Activated CD4-positive, alpha-beta T cell treated with anti-CD3 and anti-CD28 coated beads, Interleukin-2, amount 10 ng/mL, durations not matched to agents 24 days and 14 days (primary cell): ENCODE measurements at regions not wholly inside any gene's neighbourhood (a gene's known extent, or its start where the extent isn't known, plus 50 kb on each side); places are given as distances from the start of the nearest gene placed in this dataset.

Experiments used
- DNase-seq: peaks from one replicate; pipeline ENCODE4 v3.0.0; 2022
- H3K27ac Mint-ChIP-seq: one replicate; pipeline ENCODE4 v1.8.0; 2022; ENCODE audit warnings: mild to moderate bottlenecking, mixed read lengths
- H3K27me3 Mint-ChIP-seq: one replicate; pipeline ENCODE4 v1.8.0; 2022; ENCODE audit warnings: mixed read lengths
- H3K36me3 Mint-ChIP-seq: one replicate; pipeline ENCODE4 v1.8.0; 2022; ENCODE audit warnings: low read depth, mild to moderate bottlenecking, mixed read lengths
- H3K4me1 Mint-ChIP-seq: one replicate; pipeline ENCODE4 v1.8.0; 2021; ENCODE audit warnings: mixed read lengths
- H3K4me3 Mint-ChIP-seq: one replicate; pipeline ENCODE4 v1.8.0; 2022; ENCODE audit warnings: mild to moderate bottlenecking, moderate library complexity, mixed read lengths
- H3K9me3 Mint-ChIP-seq: one replicate; pipeline ENCODE4 v1.8.0; 2021; ENCODE audit warnings: mixed read lengths
- intact Hi-C: fragments of 100-400 bp; cut with micrococcal nuclease; formaldehyde crosslinking; loops from one replicate; pipeline ENCODE4 v1.15.1; 2023

- peak; percentile 37 for DNase-seq
- Mint-ChIP-seq H3K36me3 (no peaks in the 10 kb centered on the region), H3K4me3 (no peak overlapping the region), H3K27ac (no peak overlapping the region), H3K4me1 (no peaks in the 10 kb centered on the region), H3K27me3 (peaks cover 11% of the 10 kb centered on the region), H3K9me3 (no peaks in the 10 kb centered on the region)
- intact Hi-C loops = no loop called here
These were observed 95.4 kb downstream of the RAB18 start for GRCh38 chr10:27599546-27599945.

- Mint-ChIP-seq H3K27ac (no peak overlapping the region), H3K4me3 (no peak overlapping the region), H3K9me3 (no peaks in the 10 kb centered on the region), H3K27me3 (peaks cover 11% of the 10 kb centered on the region), H3K4me1 (no peaks in the 10 kb centered on the region), H3K36me3 (no peaks in the 10 kb centered on the region)
- intact Hi-C loops = no loop called here
- no peak for DNase-seq
These were observed 96.8 kb downstream of the RAB18 start for GRCh38 chr10:27600930-27601329.

GRCh38 chr10:27601503-27601902 is 97.4 kb downstream of the RAB18 start:
- H3K4me3 Mint-ChIP-seq = no peak overlapping the region
- H3K36me3 Mint-ChIP-seq = no peaks in the 10 kb centered on the region
- no peak overlapping the region for H3K27ac Mint-ChIP-seq
- H3K9me3 Mint-ChIP-seq = no peaks in the 10 kb centered on the region
- no peaks in the 10 kb centered on the region for H3K4me1 Mint-ChIP-seq
- peaks cover 9% of the 10 kb centered on the region for H3K27me3 Mint-ChIP-seq
- intact Hi-C loops = no loop called here
- DNase-seq = peak; percentile 28

GRCh38 chr10:27601946-27602538 is 97.9 kb downstream of the RAB18 start:
- no peaks in the 10 kb centered on the region for H3K9me3 Mint-ChIP-seq

GRCh38 chr10:27603104-27603503 is 99.0 kb downstream of the RAB18 start:
- Mint-ChIP-seq H3K27me3 (peaks cover 6% of the 10 kb centered on the region), H3K4me3 (no peak overlapping the region), H3K4me1 (no peaks in the 10 kb centered on the region), H3K36me3 (no peaks in the 10 kb centered on the region), H3K9me3 (no peaks in the 10 kb centered on the region), H3K27ac (no peak overlapping the region)
- intact Hi-C loops = no loop called here
- no peak for DNase-seq

More at GRCh38 chr10:27601946-27602538, 97.9 kb downstream of the RAB18 start:
- Mint-ChIP-seq H3K27ac (no peak overlapping the region), H3K4me1 (no peaks in the 10 kb centered on the region), H3K27me3 (peaks cover 6% of the 10 kb centered on the region), H3K4me3 (no peak overlapping the region), H3K36me3 (no peaks in the 10 kb centered on the region)
- intact Hi-C loops = no loop called here
- no peak for DNase-seq

GRCh38 chr10:27605318-27605717 is 101.2 kb downstream of the RAB18 start:
- DNase-seq = no peak
- H3K27me3 Mint-ChIP-seq = peaks cover 4% of the 10 kb centered on the region
- H3K4me1 Mint-ChIP-seq = no peaks in the 10 kb centered on the region
- no peaks in the 10 kb centered on the region for H3K9me3 Mint-ChIP-seq
- intact Hi-C loops = no loop called here
- no peak overlapping the region for H3K4me3 Mint-ChIP-seq
- no peaks in the 10 kb centered on the region for H3K36me3 Mint-ChIP-seq
- no peak overlapping the region for H3K27ac Mint-ChIP-seq

- H3K36me3 Mint-ChIP-seq = no peaks in the 10 kb centered on the region
- H3K4me1 Mint-ChIP-seq = no peaks in the 10 kb centered on the region
- no peak overlapping the region for H3K27ac Mint-ChIP-seq
These were observed 103.5 kb downstream of the RAB18 start for GRCh38 chr10:27607591-27607990.

GRCh38 chr10:27611236-27611635 is 107.1 kb downstream of the RAB18 start:
- H3K4me3 Mint-ChIP-seq = no peak overlapping the region
- no peak for DNase-seq
- no peaks in the 10 kb centered on the region for H3K9me3 Mint-ChIP-seq
- H3K27ac Mint-ChIP-seq = no peak overlapping the region
- intact Hi-C loops = no loop called here
- peaks cover 10% of the 10 kb centered on the region for H3K27me3 Mint-ChIP-seq
- H3K4me1 Mint-ChIP-seq = no peaks in the 10 kb centered on the region
- H3K36me3 Mint-ChIP-seq = no peaks in the 10 kb centered on the region

More at GRCh38 chr10:27607591-27607990, 103.5 kb downstream of the RAB18 start:
- peak; percentile 14 for DNase-seq
- H3K9me3 Mint-ChIP-seq = no peaks in the 10 kb centered on the region
- intact Hi-C loops = no loop called here
- no peak overlapping the region for H3K4me3 Mint-ChIP-seq
- peaks cover 6% of the 10 kb centered on the region for H3K27me3 Mint-ChIP-seq

GRCh38 chr10:27611744-27612550 is 107.8 kb downstream of the RAB18 start:
- intact Hi-C loops = no loop called here
- DNase-seq = peak; percentile 28
- H3K27ac Mint-ChIP-seq = no peak overlapping the region
- no peaks in the 10 kb centered on the region for H3K4me1 Mint-ChIP-seq
- no peak overlapping the region for H3K4me3 Mint-ChIP-seq
- no peaks in the 10 kb centered on the region for H3K36me3 Mint-ChIP-seq
- peaks cover 10% of the 10 kb centered on the region for H3K27me3 Mint-ChIP-seq
- no peaks in the 10 kb centered on the region for H3K9me3 Mint-ChIP-seq

GRCh38 chr10:27612551-27613035 is 108.5 kb downstream of the RAB18 start:
- peaks cover 13% of the 10 kb centered on the region for H3K27me3 Mint-ChIP-seq
- no peaks in the 10 kb centered on the region for H3K4me1 Mint-ChIP-seq
- H3K36me3 Mint-ChIP-seq = no peaks in the 10 kb centered on the region
- H3K4me3 Mint-ChIP-seq = no peak overlapping the region
- no peaks in the 10 kb centered on the region for H3K9me3 Mint-ChIP-seq
- no peak overlapping the region for H3K27ac Mint-ChIP-seq
- intact Hi-C loops = no loop called here
- DNase-seq = peak; percentile 20

- no peak overlapping the region for H3K4me3 Mint-ChIP-seq
- no peaks in the 10 kb centered on the region for H3K9me3 Mint-ChIP-seq
- no peaks in the 10 kb centered on the region for H3K36me3 Mint-ChIP-seq
- H3K27ac Mint-ChIP-seq = no peak overlapping the region
- H3K4me1 Mint-ChIP-seq = no peaks in the 10 kb centered on the region
- peaks cover 11% of the 10 kb centered on the region for H3K27me3 Mint-ChIP-seq
- peak; percentile 49 for DNase-seq
- intact Hi-C loops = no loop called here
These were observed 110.7 kb downstream of the RAB18 start for GRCh38 chr10:27614776-27615175.

- Mint-ChIP-seq H3K4me1 (no peaks in the 10 kb centered on the region), H3K36me3 (no peaks in the 10 kb centered on the region), H3K9me3 (no peaks in the 10 kb centered on the region), H3K27ac (no peak overlapping the region), H3K4me3 (no peak overlapping the region), H3K27me3 (peaks cover 13% of the 10 kb centered on the region)
- peak; percentile 37 for DNase-seq
- intact Hi-C loops = no loop called here
These were observed 114.0 kb downstream of the RAB18 start for GRCh38 chr10:27618036-27618615.

GRCh38 chr10:27618906-27619305 is 114.8 kb downstream of the RAB18 start:
- H3K9me3 Mint-ChIP-seq = no peaks in the 10 kb centered on the region
- DNase-seq = peak; percentile 33
- intact Hi-C loops = no loop called here
- no peaks in the 10 kb centered on the region for H3K4me1 Mint-ChIP-seq
- H3K36me3 Mint-ChIP-seq = no peaks in the 10 kb centered on the region
- H3K27me3 Mint-ChIP-seq = peaks cover 12% of the 10 kb centered on the region
- H3K27ac Mint-ChIP-seq = no peak overlapping the region
- H3K4me3 Mint-ChIP-seq = no peak overlapping the region

- H3K4me3 Mint-ChIP-seq = no peak overlapping the region
- peak; percentile 42 for DNase-seq
- H3K9me3 Mint-ChIP-seq = no peaks in the 10 kb centered on the region
- no peaks in the 10 kb centered on the region for H3K4me1 Mint-ChIP-seq
- H3K27ac Mint-ChIP-seq = no peak overlapping the region
- H3K27me3 Mint-ChIP-seq = peaks cover 12% of the 10 kb centered on the region
- intact Hi-C loops = no loop called here
- H3K36me3 Mint-ChIP-seq = no peaks in the 10 kb centered on the region
These were observed 115.2 kb downstream of the RAB18 start for GRCh38 chr10:27619329-27619728.
